T-helper 17 cell (primary cell): ENCODE measurements at regions not wholly inside any gene's neighbourhood (a gene's known extent, or its start where the extent isn't known, plus 50 kb on each side); places are given as distances from the start of the nearest gene placed in this dataset.

Experiments
- ATAC-seq: fragments of 150-1000 bp; cut with Tn5 transposase; 2 replicates; pipeline ENCODE4 v1.10.0; 2021; ENCODE audit warnings: mild to moderate bottlenecking, moderate library complexity
- DNase-seq, 3 donors: peaks; one replicate each; pipeline versions ENCODE4 v3.0.0 to v3.0.0-alpha.2; 2020 to 2021
- H3K9me3 ChIP-seq: one replicate; pipeline ENCODE4 v1.7.0; 2013; ENCODE audit warnings: low read length, mild to moderate bottlenecking; ENCODE audit not compliant: control insufficient read depth, poor library complexity, severe bottlenecking
- H3K27ac Mint-ChIP-seq: one replicate; pipeline ENCODE4 v1.8.0; 2022; ENCODE audit warnings: mild to moderate bottlenecking, moderate library complexity, mixed read lengths
- H3K27me3 Mint-ChIP-seq: one replicate; pipeline ENCODE4 v1.8.0; 2022; ENCODE audit warnings: mixed read lengths
- H3K36me3 Mint-ChIP-seq: one replicate; pipeline ENCODE4 v1.8.0; 2022; ENCODE audit warnings: low read depth, mixed read lengths
- H3K4me1 Mint-ChIP-seq: one replicate; pipeline ENCODE4 v1.8.0; 2022; ENCODE audit warnings: mild to moderate bottlenecking, mixed read lengths
- H3K4me3 Mint-ChIP-seq: one replicate; pipeline ENCODE4 v1.8.0; 2022; ENCODE audit warnings: mild to moderate bottlenecking, moderate library complexity, mixed read lengths

- Mint-ChIP-seq H3K27me3 (peaks cover 32% of the 10 kb centered on the region), H3K4me3 (no peak overlapping the region), H3K36me3 (peaks cover 3% of the 10 kb centered on the region), H3K27ac (no peak overlapping the region), H3K4me1 (no peaks in the 10 kb centered on the region)
- H3K9me3 ChIP-seq = no peaks in the 10 kb centered on the region
- ATAC-seq = no peak
- no peak for DNase-seq
Observed at GRCh38 chr2:63755216-63755615, 86.5 kb upstream of the UGP2 start.

DNA sequence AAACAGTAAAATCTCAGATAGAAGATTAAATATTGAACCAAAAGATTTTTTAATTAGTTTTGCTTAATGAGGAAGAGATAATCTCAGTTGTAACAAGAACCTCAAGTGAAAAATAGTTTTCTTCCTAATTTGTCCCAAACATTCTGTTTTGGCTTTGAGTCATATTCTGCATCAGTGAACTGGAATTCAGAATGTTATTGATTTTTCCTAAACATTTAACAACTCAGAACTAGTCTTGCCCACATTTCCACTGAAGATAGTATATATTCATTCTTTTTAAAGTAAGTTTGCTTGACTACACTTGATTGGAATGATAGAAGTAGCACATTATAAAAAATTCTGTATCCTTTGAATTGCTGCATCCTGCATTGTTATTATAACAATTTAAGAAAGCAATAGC, 85.7 kb upstream of the UGP2 start:
- Mint-ChIP-seq H3K27me3 (peaks cover 33% of the 10 kb centered on the region), H3K36me3 (peaks cover 5% of the 10 kb centered on the region)

GRCh38 chr2:63763391-63763941, 78.2 kb upstream of the UGP2 start:
- ATAC-seq = no peak
- Mint-ChIP-seq H3K4me1 (no peaks in the 10 kb centered on the region), H3K36me3 (peaks cover 2% of the 10 kb centered on the region), H3K27ac (no peak overlapping the region), H3K27me3 (peaks cover 11% of the 10 kb centered on the region), H3K4me3 (no peak overlapping the region)
- H3K9me3 ChIP-seq = no peaks in the 10 kb centered on the region
- no peak for DNase-seq

More for the DNA sequence above, 85.7 kb upstream of the UGP2 start:
- Mint-ChIP-seq H3K4me3 (no peak overlapping the region), H3K27ac (no peak overlapping the region), H3K4me1 (no peaks in the 10 kb centered on the region)
- no peaks in the 10 kb centered on the region for H3K9me3 ChIP-seq
- DNase-seq (no peak), ATAC-seq (no peak)

- H3K4me1 Mint-ChIP-seq = no peaks in the 10 kb centered on the region
- no peaks in the 10 kb centered on the region for H3K9me3 ChIP-seq
- no peak overlapping the region for H3K4me3 Mint-ChIP-seq
- H3K36me3 Mint-ChIP-seq = peaks cover 2% of the 10 kb centered on the region
- ATAC-seq = no peak
- no peak for DNase-seq
- no peak overlapping the region for H3K27ac Mint-ChIP-seq
- H3K27me3 Mint-ChIP-seq = peaks cover 11% of the 10 kb centered on the region
Observed at GRCh38 chr2:63764630-63765029, 77.1 kb upstream of the UGP2 start.

- H3K9me3 ChIP-seq = no peaks in the 10 kb centered on the region
- Mint-ChIP-seq H3K4me3 (no peak overlapping the region), H3K27me3 (peaks cover 11% of the 10 kb centered on the region), H3K36me3 (peaks cover 2% of the 10 kb centered on the region), H3K4me1 (no peaks in the 10 kb centered on the region), H3K27ac (no peak overlapping the region)
- ATAC-seq (no peak), DNase-seq (no peak)
Observed at GRCh38 chr2:63765117-63765516, 76.6 kb upstream of the UGP2 start.

GRCh38 chr2:63767307-63767706, 74.4 kb upstream of the UGP2 start:
- no peak overlapping the region for H3K27ac Mint-ChIP-seq
- ATAC-seq = no peak
- H3K36me3 Mint-ChIP-seq = no peaks in the 10 kb centered on the region
- H3K4me1 Mint-ChIP-seq = no peaks in the 10 kb centered on the region
- DNase-seq = no peak
- no peak overlapping the region for H3K4me3 Mint-ChIP-seq
- no peaks in the 10 kb centered on the region for H3K27me3 Mint-ChIP-seq
- H3K9me3 ChIP-seq = no peaks in the 10 kb centered on the region

DNA sequence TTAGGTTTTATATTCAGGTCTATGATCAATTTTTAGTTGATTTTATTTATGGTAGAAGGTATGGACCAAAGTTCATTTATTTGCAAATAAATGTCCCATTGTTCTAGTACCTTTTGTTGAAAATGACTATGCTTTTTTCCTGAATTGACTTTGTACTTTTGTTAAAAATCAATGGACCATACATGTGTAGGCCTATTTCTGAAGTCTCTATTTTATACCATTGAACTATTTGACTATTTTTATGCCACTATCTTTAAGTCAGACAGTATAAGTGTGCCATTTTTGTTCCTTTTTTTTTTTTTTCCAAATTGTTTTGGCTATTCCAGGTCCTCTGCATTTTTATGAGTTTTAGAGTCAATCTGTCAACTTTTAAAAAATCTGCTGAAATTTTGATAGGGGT, 73.6 kb upstream of the UGP2 start:
- ATAC-seq = no peak
- no peak overlapping the region for H3K4me3 Mint-ChIP-seq
- H3K9me3 ChIP-seq = no peaks in the 10 kb centered on the region
- DNase-seq = no peak
- H3K27ac Mint-ChIP-seq = no peak overlapping the region
- H3K36me3 Mint-ChIP-seq = no peaks in the 10 kb centered on the region
- H3K27me3 Mint-ChIP-seq = no peaks in the 10 kb centered on the region
- H3K4me1 Mint-ChIP-seq = no peaks in the 10 kb centered on the region

- Mint-ChIP-seq H3K27ac (no peak overlapping the region), H3K4me3 (no peak overlapping the region), H3K4me1 (no peaks in the 10 kb centered on the region), H3K27me3 (no peaks in the 10 kb centered on the region), H3K36me3 (no peaks in the 10 kb centered on the region)
- ATAC-seq = no peak
- no peaks in the 10 kb centered on the region for H3K9me3 ChIP-seq
- no peak for DNase-seq
Observed at GRCh38 chr2:63769915-63770314, 71.8 kb upstream of the UGP2 start.

GRCh38 chr2:63772061-63772460, 69.6 kb upstream of the UGP2 start:
- DNase-seq (no peak), ATAC-seq (no peak)
- Mint-ChIP-seq H3K4me3 (no peak overlapping the region), H3K27ac (no peak overlapping the region), H3K27me3 (no peaks in the 10 kb centered on the region), H3K36me3 (peaks cover 4% of the 10 kb centered on the region), H3K4me1 (no peaks in the 10 kb centered on the region)
- no peaks in the 10 kb centered on the region for H3K9me3 ChIP-seq

DNA sequence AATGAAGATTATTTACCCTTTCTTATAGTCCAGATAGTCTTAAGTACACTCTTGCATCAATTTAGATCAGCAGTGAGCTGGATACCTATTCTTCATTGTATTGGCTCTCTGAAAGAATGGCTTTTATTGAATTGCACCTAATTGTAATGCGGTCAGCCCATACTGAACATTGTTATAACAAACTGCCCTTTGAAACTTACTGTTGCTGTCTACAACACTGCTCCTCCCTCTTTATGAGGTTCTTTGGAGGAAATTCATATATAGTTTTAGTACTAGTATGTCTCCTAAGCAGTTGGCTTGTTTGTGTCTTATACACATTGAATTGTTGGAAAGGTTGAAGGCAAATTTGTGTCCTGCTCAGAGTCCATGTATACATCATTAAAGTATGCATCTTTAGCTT, 66.5 kb upstream of the UGP2 start:
- H3K27ac Mint-ChIP-seq = no peak overlapping the region
- no peaks in the 10 kb centered on the region for H3K4me1 Mint-ChIP-seq
- peaks cover 5% of the 10 kb centered on the region for H3K36me3 Mint-ChIP-seq
- no peak for DNase-seq
- no peaks in the 10 kb centered on the region for H3K9me3 ChIP-seq
- no peak for ATAC-seq
- H3K4me3 Mint-ChIP-seq = no peak overlapping the region
- H3K27me3 Mint-ChIP-seq = peaks cover 12% of the 10 kb centered on the region

DNA sequence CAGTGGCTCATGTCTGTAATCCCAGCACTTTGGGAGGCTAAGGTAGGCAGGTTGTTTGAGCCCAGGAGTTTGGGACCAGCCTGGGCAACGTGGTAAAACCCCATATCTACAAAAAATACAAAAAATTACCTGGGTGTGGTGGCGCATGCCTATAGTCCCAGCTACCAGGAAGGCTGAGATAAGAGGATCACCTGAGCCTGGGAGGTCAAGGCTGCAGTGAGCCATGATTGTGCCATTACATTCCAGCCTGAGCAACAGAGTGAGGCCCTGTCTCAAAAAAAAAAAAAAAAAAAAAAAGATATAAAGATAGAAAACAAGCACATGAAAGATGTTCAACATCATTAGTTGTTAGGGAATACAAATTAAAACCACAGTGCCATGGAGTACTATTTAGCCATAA, 65.3 kb upstream of the UGP2 start:
- H3K9me3 ChIP-seq = no peaks in the 10 kb centered on the region
- Mint-ChIP-seq H3K27ac (no peak overlapping the region), H3K4me1 (no peaks in the 10 kb centered on the region), H3K36me3 (peaks cover 5% of the 10 kb centered on the region), H3K4me3 (no peak overlapping the region), H3K27me3 (peaks cover 19% of the 10 kb centered on the region)
- ATAC-seq (no peak), DNase-seq (no peak)

GRCh38 chr2:63777816-63778215, 63.9 kb upstream of the UGP2 start:
- Mint-ChIP-seq H3K27ac (no peak overlapping the region), H3K4me1 (no peaks in the 10 kb centered on the region), H3K36me3 (peaks cover 5% of the 10 kb centered on the region), H3K4me3 (no peak overlapping the region), H3K27me3 (peaks cover 19% of the 10 kb centered on the region)
- ATAC-seq = no peak
- H3K9me3 ChIP-seq = no peaks in the 10 kb centered on the region
- no peak for DNase-seq

- DNase-seq (no peak), ATAC-seq (no peak)
- Mint-ChIP-seq H3K4me1 (no peaks in the 10 kb centered on the region), H3K27ac (no peak overlapping the region), H3K4me3 (no peak overlapping the region), H3K36me3 (peaks cover 5% of the 10 kb centered on the region), H3K27me3 (peaks cover 19% of the 10 kb centered on the region)
- no peaks in the 10 kb centered on the region for H3K9me3 ChIP-seq
Observed at GRCh38 chr2:63778391-63778790, 63.3 kb upstream of the UGP2 start.

GRCh38 chr2:63780518-63781155, 61.1 kb upstream of the UGP2 start:
- no peak overlapping the region for H3K4me3 Mint-ChIP-seq
- H3K9me3 ChIP-seq = no peaks in the 10 kb centered on the region
- peaks cover 5% of the 10 kb centered on the region for H3K36me3 Mint-ChIP-seq
- no peak overlapping the region for H3K27ac Mint-ChIP-seq
- DNase-seq (no peak), ATAC-seq (no peak)
- H3K27me3 Mint-ChIP-seq = peaks cover 19% of the 10 kb centered on the region
- H3K4me1 Mint-ChIP-seq = no peaks in the 10 kb centered on the region
